ENCODE measurements at regions not wholly inside any gene's neighbourhood (a gene's known extent, or its start where the extent isn't known, plus 50 kb on each side); places are given as distances from the start of the nearest gene placed in this dataset.

DNA sequence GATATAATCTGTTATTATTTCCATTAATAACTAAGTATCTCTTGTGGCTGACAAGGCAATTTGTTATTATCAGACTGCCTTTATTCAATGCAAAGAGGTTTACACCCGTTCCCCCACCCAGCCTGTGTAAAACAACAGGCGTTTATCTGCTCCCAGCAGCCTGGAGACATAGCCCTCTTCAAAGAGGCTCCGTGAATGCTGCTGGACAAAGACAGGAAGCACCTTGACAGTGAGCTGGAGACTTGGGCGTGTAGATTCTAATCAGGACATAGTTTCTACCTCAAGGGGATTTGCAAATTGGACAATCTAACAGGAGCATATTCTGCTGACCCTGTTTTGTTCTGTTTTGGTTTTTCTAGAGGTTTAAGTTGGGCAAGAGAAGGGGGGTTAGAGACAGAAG lies 733.0 kb upstream of the KIRREL3 start:
- TF ChIP-seq, protein P1, sequence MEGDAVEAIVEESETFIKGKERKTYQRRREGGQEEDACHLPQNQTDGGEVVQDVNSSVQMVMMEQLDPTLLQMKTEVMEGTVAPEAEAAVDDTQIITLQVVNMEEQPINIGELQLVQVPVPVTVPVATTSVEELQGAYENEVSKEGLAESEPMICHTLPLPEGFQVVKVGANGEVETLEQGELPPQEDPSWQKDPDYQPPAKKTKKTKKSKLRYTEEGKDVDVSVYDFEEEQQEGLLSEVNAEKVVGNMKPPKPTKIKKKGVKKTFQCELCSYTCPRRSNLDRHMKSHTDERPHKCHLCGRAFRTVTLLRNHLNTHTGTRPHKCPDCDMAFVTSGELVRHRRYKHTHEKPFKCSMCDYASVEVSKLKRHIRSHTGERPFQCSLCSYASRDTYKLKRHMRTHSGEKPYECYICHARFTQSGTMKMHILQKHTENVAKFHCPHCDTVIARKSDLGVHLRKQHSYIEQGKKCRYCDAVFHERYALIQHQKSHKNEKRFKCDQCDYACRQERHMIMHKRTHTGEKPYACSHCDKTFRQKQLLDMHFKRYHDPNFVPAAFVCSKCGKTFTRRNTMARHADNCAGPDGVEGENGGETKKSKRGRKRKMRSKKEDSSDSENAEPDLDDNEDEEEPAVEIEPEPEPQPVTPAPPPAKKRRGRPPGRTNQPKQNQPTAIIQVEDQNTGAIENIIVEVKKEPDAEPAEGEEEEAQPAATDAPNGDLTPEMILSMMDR (IDR thresholded peaks at IDR 0.05; ENCODE audit: low read depth, low read length, poor library complexity, severe bottlenecking): no peak
- TF ChIP-seq EZH2phosphoT487 (IDR thresholded peaks at IDR 0.05; ENCODE audit: borderline replicate concordance, low read length): no peak

Data from DOHH2 (cell line).